H9 (cell line): ENCODE measurements at regions not wholly inside any gene's neighbourhood (a gene's known extent, or its start where the extent isn't known, plus 50 kb on each side); places are given as distances from the start of the nearest gene placed in this dataset.

Experiments used
- DNase-seq: peaks from one replicate; pipeline ENCODE4 v3.0.0-alpha.2; 2017
- H2AFZ ChIP-seq: one replicate; pipeline ENCODE4 v1.6.1; 2013; ENCODE audit warnings: mild to moderate bottlenecking, low read length, control low read depth, moderate library complexity
- H2AK5ac ChIP-seq: 2 replicates; pipeline ENCODE4 v1.6.1; 2013; ENCODE audit warnings: low read length, control low read depth, mixed read lengths; ENCODE audit not compliant: insufficient read length
- H2BK120ac ChIP-seq: one replicate; pipeline ENCODE4 v1.6.1; 2013; ENCODE audit warnings: low read depth, mild to moderate bottlenecking, low read length, control low read depth, inconsistent platforms; ENCODE audit not compliant: poor library complexity, severe bottlenecking
- H2BK12ac ChIP-seq: 2 replicates; pipeline ENCODE4 v1.6.1; 2013; ENCODE audit warnings: low read length, control low read depth, mixed read lengths, low read depth; ENCODE audit not compliant: insufficient read length
- H2BK15ac ChIP-seq: 2 replicates; pipeline ENCODE4 v1.6.1; 2013; ENCODE audit warnings: low read depth, low read length, control low read depth
- H2BK20ac ChIP-seq: one replicate; pipeline ENCODE4 v1.6.1; 2013; ENCODE audit warnings: low read depth, mild to moderate bottlenecking, low read length, control low read depth, inconsistent platforms; ENCODE audit not compliant: poor library complexity, severe bottlenecking
- H2BK5ac ChIP-seq: 2 replicates; pipeline ENCODE4 v1.6.1; 2013; ENCODE audit warnings: low read length, control low read depth, mixed read lengths; ENCODE audit not compliant: insufficient read length
- H3K14ac ChIP-seq: 2 replicates; pipeline ENCODE4 v1.6.1; 2013; ENCODE audit warnings: low read length, control low read depth; ENCODE audit not compliant: insufficient read depth
- H3K18ac ChIP-seq: 2 replicates; pipeline ENCODE4 v1.6.1; 2013; ENCODE audit warnings: low read depth, mild to moderate bottlenecking, mixed read lengths, low read length, control low read depth; ENCODE audit not compliant: insufficient read length
- H3K23ac ChIP-seq: 2 replicates; pipeline ENCODE4 v1.6.1; 2013; ENCODE audit warnings: low read length, control low read depth, mixed read lengths, low read depth; ENCODE audit not compliant: insufficient read length
- H3K23me2 ChIP-seq: 2 replicates; pipeline ENCODE4 v1.6.1; 2013; ENCODE audit warnings: low read depth, mild to moderate bottlenecking, mixed read lengths, low read length, control low read depth; ENCODE audit not compliant: insufficient read length, poor library complexity, severe bottlenecking
- H3K27ac ChIP-seq: 2 replicates; pipeline ENCODE4 v1.5.1; 2013; ENCODE audit warnings: low read length, control low read depth, mixed read lengths, low read depth; ENCODE audit not compliant: insufficient read length
- H3K27me3 ChIP-seq: 2 replicates; pipeline ENCODE4 v1.6.1; 2013; ENCODE audit warnings: low read length, control low read depth, inconsistent platforms; ENCODE audit not compliant: insufficient read depth
- H3K4ac ChIP-seq: 2 replicates; pipeline ENCODE4 v1.6.1; 2013; ENCODE audit warnings: low read depth, mild to moderate bottlenecking, control low read depth, inconsistent platforms, low read length, moderate library complexity
- H3K4me1 ChIP-seq: 2 replicates; pipeline ENCODE4 v1.6.1; 2013; ENCODE audit warnings: low read length, control low read depth, inconsistent platforms; ENCODE audit not compliant: insufficient read depth
- H3K4me2 ChIP-seq: 2 replicates; pipeline ENCODE4 v1.6.1; 2013; ENCODE audit warnings: low read length, control low read depth, mixed read lengths; ENCODE audit not compliant: insufficient read length, insufficient read depth
- H3K56ac ChIP-seq: 2 replicates; pipeline ENCODE4 v1.6.1; 2013; ENCODE audit warnings: low read depth, mild to moderate bottlenecking, mixed read lengths, low read length, control low read depth; ENCODE audit not compliant: insufficient read length
- H3K79me1 ChIP-seq: 2 replicates; pipeline ENCODE4 v1.6.1; 2013; ENCODE audit warnings: low read depth, mild to moderate bottlenecking, moderate library complexity, low read length, control low read depth, inconsistent platforms; ENCODE audit not compliant: insufficient read depth, poor library complexity, severe bottlenecking
- H3K79me2 ChIP-seq: 2 replicates; pipeline ENCODE4 v1.6.1; 2013; ENCODE audit warnings: low read length, control low read depth, inconsistent platforms; ENCODE audit not compliant: insufficient read depth
- H3K9ac ChIP-seq: 2 replicates; pipeline ENCODE4 v1.6.1; 2013; ENCODE audit warnings: low read length, control low read depth, mixed read lengths; ENCODE audit not compliant: insufficient read length; ENCODE audit errors: extremely low read depth
- H3K9me3 ChIP-seq: one replicate; pipeline ENCODE4 v1.6.1; 2013; ENCODE audit warnings: low read depth, low read length, inconsistent platforms; ENCODE audit not compliant: control insufficient read depth
- H3T11ph ChIP-seq: one replicate; pipeline ENCODE4 v1.6.1; 2013; ENCODE audit warnings: mild to moderate bottlenecking, low read length, control low read depth, inconsistent platforms
- H4K20me1 ChIP-seq: one replicate; pipeline ENCODE4 v1.6.1; 2013; ENCODE audit not compliant: control insufficient read depth, insufficient read length, insufficient read depth
- H4K5ac ChIP-seq: 2 replicates; pipeline ENCODE4 v1.6.1; 2013; ENCODE audit warnings: low read depth, mild to moderate bottlenecking, mixed read lengths, low read length, control low read depth; ENCODE audit not compliant: insufficient read length
- H4K8ac ChIP-seq: replicated peaks from 2 replicates; pipeline ENCODE4 v1.6.1; 2013; ENCODE audit warnings: low read length, control low read depth, mixed read lengths, low read depth; ENCODE audit not compliant: insufficient read length
- H4K91ac ChIP-seq: 2 replicates; pipeline ENCODE4 v1.6.1; 2013; ENCODE audit warnings: low read depth, mild to moderate bottlenecking, moderate library complexity, mixed read lengths, low read length, control low read depth; ENCODE audit not compliant: insufficient read length
- H3K27ac Mint-ChIP-seq, 3 experiments: 2 replicates in 2 of 3; 3 replicates in 1 of 3; pipeline ENCODE4 v1.8.0; 2020 to 2021; ENCODE audit warnings: mixed read lengths in 3 of 3, mild to moderate bottlenecking in 1 of 3, moderate library complexity in 1 of 3
- H3K27me3 Mint-ChIP-seq: 2 replicates; pipeline ENCODE4 v1.8.0; 2021; ENCODE audit warnings: low read depth, mild to moderate bottlenecking, moderate library complexity, mixed read lengths
- H3K36me3 Mint-ChIP-seq, 3 experiments: 2 replicates in 2 of 3; 3 replicates in 1 of 3; pipeline ENCODE4 v1.8.0; 2020 to 2021; ENCODE audit warnings: low read depth in 3 of 3, mixed read lengths in 3 of 3; ENCODE audit not compliant: insufficient read depth in 1 of 3
- H3K4me1 Mint-ChIP-seq, 2 experiments: 2 replicates each; pipeline ENCODE4 v1.8.0; 2020; ENCODE audit warnings: mixed read lengths in 2 of 2
- H3K4me3 Mint-ChIP-seq, 2 experiments: 2 replicates in 1 of 2; 3 replicates in 1 of 2; pipeline ENCODE4 v1.8.0; 2020 to 2021; ENCODE audit warnings: mild to moderate bottlenecking in 2 of 2, mixed read lengths in 2 of 2, moderate library complexity in 1 of 2
- H3K9me3 Mint-ChIP-seq, 2 experiments: 2 replicates in 1 of 2; 3 replicates in 1 of 2; pipeline ENCODE4 v1.8.0; 2020; ENCODE audit warnings: mild to moderate bottlenecking in 2 of 2, mixed read lengths in 2 of 2, moderate library complexity in 1 of 2
- CTCF ChIP-seq: fragments of 200-600 bp; sonication (generic); conservative IDR thresholded peaks from 3 replicates; pipeline ENCODE4 v1.8.0; 2021; ENCODE audit warnings: antibody characterized with exemption, mild to moderate bottlenecking
- WGBS: extraction: QIAGEN DNeasy Blood & Tissue Kit; methylation state at CpG from one replicate; pipeline ENCODE4 v1.1.7; 2013; ENCODE audit warnings: missing lambda C conversion rate, low lambda C conversion rate, mixed read lengths; ENCODE audit not compliant: insufficient read length; ENCODE audit errors: extremely low coverage; 5-methylcytosine and 5-hydroxymethylcytosine counted together

GRCh38 chr10:105857268-105858264, 1216.5 kb downstream of the SORCS3 start:
- H2AFZ ChIP-seq: no peak overlapping the region
- H3K23me2 ChIP-seq: no peaks in the 10 kb centered on the region
- H3K4me1 ChIP-seq: no peaks in the 10 kb centered on the region
- H2BK5ac ChIP-seq: no peak overlapping the region
- no peak overlapping the region for H3K9ac ChIP-seq
- Mint-ChIP-seq H3K27me3 (no peaks in the 10 kb centered on the region), H3K9me3 (no peaks in the 10 kb centered on the region), H3K4me1 (no peaks in the 10 kb centered on the region; a peak in 1 of 4 replicates), H3K27ac (no peak overlapping the region), H3K36me3 (no peaks in the 10 kb centered on the region; a peak in 1 of 7 replicates), H3K4me3 (no peak overlapping the region)
- H3K18ac ChIP-seq: no peak overlapping the region
- H3K79me1 ChIP-seq: no peaks in the 10 kb centered on the region
- no peak overlapping the region for H3K27ac ChIP-seq
- H4K91ac ChIP-seq: no peak overlapping the region
- H4K8ac ChIP-seq: no peak overlapping the region
- no peak overlapping the region for H2BK120ac ChIP-seq
- H3K4me2 ChIP-seq: no peak overlapping the region
- H3K79me2 ChIP-seq: no peaks in the 10 kb centered on the region
- WGBS: no CpG with 5 or more reads among the region's 4 CpGs
- no peak overlapping the region for H3K14ac ChIP-seq
- no peak for TF ChIP-seq CTCF
- no peak overlapping the region for H2BK15ac ChIP-seq
- no peak overlapping the region for H3K23ac ChIP-seq
- no peak overlapping the region for H2BK20ac ChIP-seq
- H3K27me3 ChIP-seq: no peaks in the 10 kb centered on the region
- no peaks in the 10 kb centered on the region for H3K9me3 ChIP-seq
- H4K20me1 ChIP-seq: no peaks in the 10 kb centered on the region
- no peak overlapping the region for H3T11ph ChIP-seq
- H4K5ac ChIP-seq: no peak overlapping the region
- H3K56ac ChIP-seq: no peak overlapping the region
- H3K4ac ChIP-seq: no peak overlapping the region
- H2BK12ac ChIP-seq: no peak overlapping the region
- no peak overlapping the region for H2AK5ac ChIP-seq
- no peak for DNase-seq
